PC-3 (cell line): ENCODE measurements at regions not wholly inside any gene's neighbourhood (a gene's known extent, or its start where the extent isn't known, plus 50 kb on each side); places are given as distances from the start of the nearest gene placed in this dataset.

Source experiments
- ATAC-seq: fragments of 200-7000 bp; cut with Tn5 transposase; 2 replicates; pipeline ENCODE4 v1.9.1; 2020; ENCODE audit warnings: mild to moderate bottlenecking, moderate library complexity
- BruUV-seq: library from RNA; stranded (reverse); fragments of 400-500 nt; replicated peaks from 2 replicates; lab custom pipeline; 2021; lab: Mats Ljungman, UMichigan
- CTCF ChIA-PET: fragments of 300-600 bp; sonication (Branson Sonifier 250); formaldehyde crosslinking; loops from one replicate; lab custom pipeline; 2022; ENCODE audit warnings: antibody characterized with exemption; lab: Charles Lee
- POLR2A ChIA-PET: fragments of 300-600 bp; sonication (Branson Sonifier 250); formaldehyde crosslinking; loops from one replicate; lab custom pipeline; 2022; ENCODE audit warnings: antibody characterized with exemption; ENCODE audit not compliant: unreplicated experiment; lab: Charles Lee
- DNase-seq: peaks from one replicate; pipeline ENCODE4 v3.0.0-alpha.2; 2015
- H2AFZ ChIP-seq: fragments of 300-600 bp; sonication (generic); 2 replicates; pipeline ENCODE4 v1.6.0; 2016; ENCODE audit warnings: antibody characterized with exemption, low read length
- H3F3A ChIP-seq: fragments of 300-600 bp; sonication (generic); one replicate; pipeline ENCODE4 v1.6.0; 2017; ENCODE audit warnings: antibody characterized with exemption, low read length, control low read depth, mild to moderate bottlenecking; ENCODE audit not compliant: unreplicated experiment
- H3K27ac ChIP-seq: fragments of 300-600 bp; sonication (generic); 2 replicates; pipeline ENCODE4 v1.5.1; 2016; ENCODE audit warnings: mild to moderate bottlenecking, low read length
- H3K27me3 ChIP-seq: fragments of 300-600 bp; sonication (generic); 2 replicates; pipeline ENCODE4 v1.6.1; 2016; ENCODE audit warnings: low read length, mixed read lengths
- H3K36me3 ChIP-seq: fragments of 300-600 bp; sonication (generic); 2 replicates; pipeline ENCODE4 v1.6.1; 2016; ENCODE audit warnings: low read depth, mixed run types, low read length, mixed read lengths
- H3K4me1 ChIP-seq: fragments of 300-600 bp; sonication (generic); 2 replicates; pipeline ENCODE4 v1.5.1; 2016; ENCODE audit warnings: low read length; ENCODE audit not compliant: insufficient read depth
- H3K4me2 ChIP-seq: fragments of 300-600 bp; sonication (generic); 2 replicates; pipeline ENCODE4 v1.6.0; 2016; ENCODE audit warnings: low read length
- H3K4me3 ChIP-seq: fragments of 300-600 bp; sonication (generic); 2 replicates; pipeline ENCODE4 v1.5.1; 2016; ENCODE audit warnings: mild to moderate bottlenecking, low read length, mixed read lengths
- H3K79me2 ChIP-seq: fragments of 300-600 bp; sonication (generic); 2 replicates; pipeline ENCODE4 v1.6.1; 2017; ENCODE audit warnings: low read length, mixed read lengths
- H3K9ac ChIP-seq: fragments of 300-600 bp; sonication (generic); 2 replicates; pipeline ENCODE4 v1.6.0; 2016; ENCODE audit warnings: mild to moderate bottlenecking, low read length
- H3K9me2 ChIP-seq: fragments of 300-600 bp; sonication (generic); replicated peaks from 2 replicates; pipeline ENCODE4 v1.6.1; 2016; ENCODE audit warnings: mixed run types, low read length, mixed read lengths
- H3K9me3 ChIP-seq: fragments of 300-600 bp; sonication (generic); 2 replicates; pipeline ENCODE4 v1.6.1; 2016; ENCODE audit warnings: low read length, mixed read lengths
- H4K20me1 ChIP-seq: fragments of 300-600 bp; sonication (generic); 2 replicates; pipeline ENCODE4 v1.6.1; 2016; ENCODE audit warnings: low read length, mixed read lengths
- EZH2 ChIP-seq: fragments of 300-600 bp; sonication (generic); IDR thresholded peaks from one replicate; pipeline ENCODE4 v1.6.1; 2017; ENCODE audit warnings: antibody characterized with exemption, mild to moderate bottlenecking, low read length; ENCODE audit not compliant: unreplicated experiment
- EZH2phosphoT487 ChIP-seq: fragments of 300-600 bp; sonication (generic); IDR thresholded peaks from 2 replicates; pipeline ENCODE4 v1.6.1; 2018; ENCODE audit warnings: mild to moderate bottlenecking, antibody characterized with exemption, low read length, borderline replicate concordance
- intact Hi-C: fragments of 100-400 bp; cut with micrococcal nuclease; formaldehyde crosslinking; loops from 2 replicates; pipeline ENCODE4 v1.9.0; 2023
- TF ChIP-seq, protein P1 (sequence below): fragments of 300-600 bp; sonication (generic); conservative IDR thresholded peaks from 2 replicates; pipeline ENCODE4 v1.5.1; 2017; ENCODE audit warnings: antibody characterized with exemption, low read depth, mild to moderate bottlenecking, low read length

DNA sequence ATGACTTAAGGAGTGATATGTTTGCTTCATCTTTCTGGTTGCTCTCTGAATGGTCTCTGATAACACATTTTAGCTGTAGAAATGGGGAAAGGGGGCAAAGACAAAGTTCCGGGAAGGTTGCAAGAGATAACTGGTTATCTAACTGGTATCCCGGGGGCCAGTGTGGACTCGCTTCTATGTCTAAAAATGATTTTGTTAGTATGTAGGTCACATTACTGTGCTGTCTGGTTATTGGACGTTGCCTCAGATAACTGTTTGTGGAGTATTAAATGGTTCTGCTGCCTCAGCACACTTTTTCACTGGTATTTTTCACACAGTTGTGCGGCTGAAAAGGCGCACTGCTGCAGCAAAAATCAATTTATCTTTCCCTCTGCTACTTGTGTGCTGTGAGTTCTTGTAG lies 63.0 kb upstream of the ZNF536 start:
- no peaks in the 10 kb centered on the region for H3K9me3 ChIP-seq
- H3K4me1 ChIP-seq, result no peaks in the 10 kb centered on the region
- ATAC-seq (no peak), DNase-seq (no peak)
- no peak overlapping the region for H3K9ac ChIP-seq
- TF ChIP-seq EZH2phosphoT487, result no peak
- no peak for TF ChIP-seq EZH2
- TF ChIP-seq, protein P1, sequence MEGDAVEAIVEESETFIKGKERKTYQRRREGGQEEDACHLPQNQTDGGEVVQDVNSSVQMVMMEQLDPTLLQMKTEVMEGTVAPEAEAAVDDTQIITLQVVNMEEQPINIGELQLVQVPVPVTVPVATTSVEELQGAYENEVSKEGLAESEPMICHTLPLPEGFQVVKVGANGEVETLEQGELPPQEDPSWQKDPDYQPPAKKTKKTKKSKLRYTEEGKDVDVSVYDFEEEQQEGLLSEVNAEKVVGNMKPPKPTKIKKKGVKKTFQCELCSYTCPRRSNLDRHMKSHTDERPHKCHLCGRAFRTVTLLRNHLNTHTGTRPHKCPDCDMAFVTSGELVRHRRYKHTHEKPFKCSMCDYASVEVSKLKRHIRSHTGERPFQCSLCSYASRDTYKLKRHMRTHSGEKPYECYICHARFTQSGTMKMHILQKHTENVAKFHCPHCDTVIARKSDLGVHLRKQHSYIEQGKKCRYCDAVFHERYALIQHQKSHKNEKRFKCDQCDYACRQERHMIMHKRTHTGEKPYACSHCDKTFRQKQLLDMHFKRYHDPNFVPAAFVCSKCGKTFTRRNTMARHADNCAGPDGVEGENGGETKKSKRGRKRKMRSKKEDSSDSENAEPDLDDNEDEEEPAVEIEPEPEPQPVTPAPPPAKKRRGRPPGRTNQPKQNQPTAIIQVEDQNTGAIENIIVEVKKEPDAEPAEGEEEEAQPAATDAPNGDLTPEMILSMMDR, result no peak
- no peak overlapping the region for H3K27ac ChIP-seq
- H3K36me3 ChIP-seq, result no peaks in the 10 kb centered on the region
- no peaks in the 10 kb centered on the region for H3K79me2 ChIP-seq
- H3K4me3 ChIP-seq, result no peak overlapping the region
- H2AFZ ChIP-seq, result no peak overlapping the region
- H3K4me2 ChIP-seq, result no peak overlapping the region
- ChIA-PET CTCF (no interaction called here), POLR2A (no interaction called here)
- H3F3A ChIP-seq, result no peaks in the 10 kb centered on the region
- no peaks in the 10 kb centered on the region for H3K27me3 ChIP-seq
- no TSS peak for BruUV-seq
- H4K20me1 ChIP-seq, result no peaks in the 10 kb centered on the region
- no peaks in the 10 kb centered on the region for H3K9me2 ChIP-seq
- intact Hi-C loops, result no loop called here

- H3K27me3 ChIP-seq, result no peaks in the 10 kb centered on the region
- POLR2A ChIA-PET, result no interaction called here
- H3F3A ChIP-seq, result no peaks in the 10 kb centered on the region
- H3K9me3 ChIP-seq, result no peaks in the 10 kb centered on the region
- intact Hi-C loops, result no loop called here
- no peak for TF ChIP-seq EZH2phosphoT487
- TF ChIP-seq, protein P1, result no peak
- no peak for TF ChIP-seq EZH2
- no peak for DNase-seq
- CTCF ChIA-PET, result no interaction called here
- H3K79me2 ChIP-seq, result no peaks in the 10 kb centered on the region
- H3K27ac ChIP-seq, result no peak overlapping the region
- ATAC-seq, result no peak
- no TSS peak for BruUV-seq
- no peaks in the 10 kb centered on the region for H4K20me1 ChIP-seq
- H3K36me3 ChIP-seq, result no peaks in the 10 kb centered on the region
- no peak overlapping the region for H3K4me3 ChIP-seq
- no peak overlapping the region for H3K4me2 ChIP-seq
- no peak overlapping the region for H3K9ac ChIP-seq
- no peak overlapping the region for H2AFZ ChIP-seq
- no peaks in the 10 kb centered on the region for H3K9me2 ChIP-seq
- no peaks in the 10 kb centered on the region for H3K4me1 ChIP-seq
These were observed 62.1 kb upstream of the ZNF536 start for GRCh38 chr19:30309905-30310601.

- Histone ChIP-seq H3K4me3 (no peak overlapping the region), H4K20me1 (no peaks in the 10 kb centered on the region), H3K27me3 (no peaks in the 10 kb centered on the region), H3F3A (no peaks in the 10 kb centered on the region), H3K27ac (no peak overlapping the region), H3K36me3 (no peaks in the 10 kb centered on the region), H3K9me2 (no peaks in the 10 kb centered on the region), H3K79me2 (no peaks in the 10 kb centered on the region), H3K4me1 (no peaks in the 10 kb centered on the region), H3K9me3 (no peaks in the 10 kb centered on the region), H3K4me2 (no peak overlapping the region), H3K9ac (no peak overlapping the region), H2AFZ (no peak overlapping the region)
- DNase-seq (no peak), ATAC-seq (no peak)
- intact Hi-C loops, result no loop called here
- ChIA-PET CTCF (no interaction called here), POLR2A (no interaction called here)
- BruUV-seq, result no TSS peak
- no peak for TF ChIP-seq EZH2
- TF ChIP-seq, protein P1, result no peak
- TF ChIP-seq EZH2phosphoT487, result no peak
These were observed 61.5 kb upstream of the ZNF536 start for GRCh38 chr19:30310602-30311263.
